ENCODE measurements at regions not wholly inside any gene's neighbourhood (a gene's known extent, or its start where the extent isn't known, plus 50 kb on each side); places are given as distances from the start of the nearest gene placed in this dataset.
A peak's percentile ranks its signal among the peaks of the same experiment; 100 is the strongest.
"Not testable (repeated sequence)": the region's sequence is repeated elsewhere in the genome, so short reads cannot be mapped to it uniquely, and the experiment has no call there.

GRCh38 chr16:5206331-5206990 lies 108.9 kb upstream of the EEF2KMT start:
- H3K4me3 Mint-ChIP-seq = no peak overlapping the region
- peaks cover 3% of the 10 kb centered on the region for H3K27me3 Mint-ChIP-seq (ENCODE audit: low read depth)
- H3K4me1 Mint-ChIP-seq = peaks cover 15% of the 10 kb centered on the region
- H3K36me3 Mint-ChIP-seq (ENCODE audit: low read depth) = no peaks in the 10 kb centered on the region
- peak overlapping the region in 2 of 3 experiments; percentile 10 to 13 for H3K27ac Mint-ChIP-seq
- TF ChIP-seq CTCF (IDR thresholded peaks at IDR 0.05; ENCODE audit: unreplicated experiment in 3 of 3) = no peak
- no peaks in the 10 kb centered on the region for H3K9me3 Mint-ChIP-seq

GRCh38 chr16:5205361-5206040 lies 107.9 kb upstream of the EEF2KMT start:
- Mint-ChIP-seq H3K27ac (peak overlapping the region in 1 of 3 experiments; percentile 29), H3K4me3 (no peak overlapping the region), H3K4me1 (peaks cover 15% of the 10 kb centered on the region), H3K27me3 (ENCODE audit: low read depth) (peaks cover 3% of the 10 kb centered on the region), H3K9me3 (no peaks in the 10 kb centered on the region), H3K36me3 (ENCODE audit: low read depth) (no peaks in the 10 kb centered on the region)
- TF ChIP-seq CTCF (IDR thresholded peaks at IDR 0.05; ENCODE audit: unreplicated experiment in 3 of 3) = no peak

GRCh38 chr16:5203675-5204074 lies 106.1 kb upstream of the EEF2KMT start:
- H3K36me3 Mint-ChIP-seq (ENCODE audit: low read depth); H3K27ac Mint-ChIP-seq; H3K4me3 Mint-ChIP-seq; H3K9me3 Mint-ChIP-seq; H3K27me3 Mint-ChIP-seq (ENCODE audit: low read depth): not testable (repeated sequence)
- H3K4me1 Mint-ChIP-seq = peaks cover 15% of the 10 kb centered on the region

- peaks cover under 1% of the 10 kb centered on the region for H3K4me1 Mint-ChIP-seq
- TF ChIP-seq CTCF (IDR thresholded peaks at IDR 0.05; ENCODE audit: unreplicated experiment in 3 of 3) = no peak
- no peaks in the 10 kb centered on the region for H3K9me3 Mint-ChIP-seq
- H3K27ac Mint-ChIP-seq = no peak overlapping the region
- no peak overlapping the region for H3K4me3 Mint-ChIP-seq
- H3K27me3 Mint-ChIP-seq (ENCODE audit: low read depth) = peaks cover 1% of the 10 kb centered on the region
- no peaks in the 10 kb centered on the region for H3K36me3 Mint-ChIP-seq (ENCODE audit: low read depth)
Observed at GRCh38 chr16:5200123-5200522, 102.5 kb upstream of the EEF2KMT start.

- no peak overlapping the region for H3K4me3 Mint-ChIP-seq
- peaks cover 7% of the 10 kb centered on the region for H3K27me3 Mint-ChIP-seq (ENCODE audit: low read depth)
- H3K4me1 Mint-ChIP-seq = no peaks in the 10 kb centered on the region
- H3K36me3 Mint-ChIP-seq (ENCODE audit: low read depth) = no peaks in the 10 kb centered on the region
- TF ChIP-seq CTCF (IDR thresholded peaks at IDR 0.05; ENCODE audit: unreplicated experiment in 3 of 3) = no peak
- H3K9me3 Mint-ChIP-seq = no peaks in the 10 kb centered on the region
- H3K27ac Mint-ChIP-seq = no peak overlapping the region
Observed at GRCh38 chr16:5196204-5196603, 98.6 kb upstream of the EEF2KMT start.

GRCh38 chr16:5193861-5194260 lies 96.3 kb upstream of the EEF2KMT start:
- no peaks in the 10 kb centered on the region for H3K4me1 Mint-ChIP-seq
- H3K36me3 Mint-ChIP-seq (ENCODE audit: low read depth) = no peaks in the 10 kb centered on the region
- H3K27me3 Mint-ChIP-seq (ENCODE audit: low read depth) = peaks cover 7% of the 10 kb centered on the region
- no peak overlapping the region for H3K4me3 Mint-ChIP-seq
- no peak for TF ChIP-seq CTCF (IDR thresholded peaks at IDR 0.05; ENCODE audit: unreplicated experiment in 3 of 3)
- H3K9me3 Mint-ChIP-seq = no peaks in the 10 kb centered on the region
- H3K27ac Mint-ChIP-seq = no peak overlapping the region

Data from nephron (organoid).